ENCODE measurements at regions not wholly inside any gene's neighbourhood (a gene's known extent, or its start where the extent isn't known, plus 50 kb on each side); places are given as distances from the start of the nearest gene placed in this dataset.

- intact Hi-C loops (cut with DNase I) = loop anchor here in 2 of 10 donors (10.0 kb wide), 2 partner anchors 91 to 1331 kb away; partner anchors contain the start of gene SOX4 (in 1 of the 2)
- 43 to 49% methylated on average over 4 of the region's 4 CpGs for WGBS, 2 donors
- ATAC-seq = no peak
- H3K36me3 ChIP-seq = no peaks in the 10 kb centered on the region
- peaks cover 0 to 47% (median 39%) of the 10 kb centered on the region in 9 donors for H3K4me1 ChIP-seq
- no peak overlapping the region for H3K4me3 ChIP-seq
- H3K27me3 ChIP-seq = no peaks in the 10 kb centered on the region
- no peak for DNase-seq
- peak overlapping the region in 6 of 10 donors; percentile 16 to 68 (median 31) for H3K27ac ChIP-seq
- no peak for TF ChIP-seq CTCF (IDR thresholded peaks at IDR 0.05)
- H3K9me3 ChIP-seq = no peaks in the 10 kb centered on the region
Observed at GRCh38 chr6:22925920-22926789, 356.8 kb downstream of the HDGFL1 start.

- ATAC-seq (peak in 6 of 8 donors; percentile 67 to 76 (median 70)), DNase-seq (peak in 1 of 2 donors; percentile 39)
- no peaks in the 10 kb centered on the region for H3K27me3 ChIP-seq
- intact Hi-C loops (cut with DNase I) = loop anchor here in 2 of 10 donors (10.0 kb wide), 2 partner anchors 92 to 1332 kb away; partner anchors contain the start of gene SOX4 (in 1 of the 2)
- no peak overlapping the region for H3K4me3 ChIP-seq
- TF ChIP-seq CTCF (IDR thresholded peaks at IDR 0.05) = no peak
- H3K9me3 ChIP-seq = no peaks in the 10 kb centered on the region
- peak overlapping the region in 5 of 10 donors; percentile 19 to 68 (median 32) for H3K27ac ChIP-seq
- 45 to 50% methylated on average over 2 of the region's 2 CpGs for WGBS, 2 donors
- no peaks in the 10 kb centered on the region for H3K36me3 ChIP-seq
- peaks cover 0 to 47% (median 39%) of the 10 kb centered on the region in 9 donors for H3K4me1 ChIP-seq
Observed at GRCh38 chr6:22926790-22927354, 357.5 kb downstream of the HDGFL1 start.

GRCh38 chr6:22928775-22929174 is 359.4 kb downstream of the HDGFL1 start:
- DNase-seq = no peak
- Histone ChIP-seq H3K4me3 (no peak overlapping the region), H3K36me3 (no peaks in the 10 kb centered on the region), H3K4me1 (peaks cover 0 to 47% (median 39%) of the 10 kb centered on the region in 9 donors), H3K27ac (peak overlapping the region; percentile 3 to 69 (median 47)), H3K27me3 (no peaks in the 10 kb centered on the region), H3K9me3 (no peaks in the 10 kb centered on the region)
- 31 to 32% methylated on average over 2 of the region's 2 CpGs for WGBS, 2 donors
- no peak for TF ChIP-seq CTCF (IDR thresholded peaks at IDR 0.05)
- intact Hi-C loops (cut with DNase I) = loop anchor here in 2 of 10 donors (10.0 kb wide), 2 partner anchors 94 to 1334 kb away; partner anchors contain the start of gene SOX4 (in 1 of the 2)
- ATAC-seq = peak in 6 of 8 donors; percentile 29 to 57 (median 50)

GRCh38 chr6:22929311-22929985 is 360.1 kb downstream of the HDGFL1 start:
- ATAC-seq (peak in 6 of 8 donors; percentile 45 to 82 (median 66)), DNase-seq (peak in 1 of 2 donors; percentile 8)
- Histone ChIP-seq H3K4me3 (no peak overlapping the region), H3K36me3 (no peaks in the 10 kb centered on the region), H3K9me3 (no peaks in the 10 kb centered on the region), H3K27ac (peak overlapping the region; percentile 3 to 69 (median 47)), H3K4me1 (peaks cover 0 to 46% (median 39%) of the 10 kb centered on the region in 9 donors), H3K27me3 (no peaks in the 10 kb centered on the region)
- 43 to 44% methylated on average over 4 of the region's 4 CpGs for WGBS, 2 donors
- no peak for TF ChIP-seq CTCF (IDR thresholded peaks at IDR 0.05)
- intact Hi-C loops (cut with DNase I) = loop anchor here in 2 of 10 donors (10.0 kb wide), 2 partner anchors 95 to 1335 kb away; partner anchors contain the start of gene SOX4 (in 1 of the 2)
